GM18858 (cell line): ENCODE measurements at regions not wholly inside any gene's neighbourhood (a gene's known extent, or its start where the extent isn't known, plus 50 kb on each side); places are given as distances from the start of the nearest gene placed in this dataset.

Experiments
- ATAC-seq: cut with Tn5 transposase; IDR thresholded peaks from one replicate; pipeline ENCODE4 v1.9.1; 2021; ENCODE audit not compliant: unreplicated experiment

- no peak for ATAC-seq
Measured at GRCh38 chr2:103942199-103942598, 911.7 kb upstream of the POU3F3 start.

- ATAC-seq = no peak
Measured at GRCh38 chr2:103945083-103945482, 908.8 kb upstream of the POU3F3 start.

- peak; percentile 61 for ATAC-seq
Measured at GRCh38 chr2:103959174-103960128, 894.5 kb upstream of the POU3F3 start.

- ATAC-seq = no peak
Measured at GRCh38 chr2:103960129-103960513, 893.8 kb upstream of the POU3F3 start.

DNA sequence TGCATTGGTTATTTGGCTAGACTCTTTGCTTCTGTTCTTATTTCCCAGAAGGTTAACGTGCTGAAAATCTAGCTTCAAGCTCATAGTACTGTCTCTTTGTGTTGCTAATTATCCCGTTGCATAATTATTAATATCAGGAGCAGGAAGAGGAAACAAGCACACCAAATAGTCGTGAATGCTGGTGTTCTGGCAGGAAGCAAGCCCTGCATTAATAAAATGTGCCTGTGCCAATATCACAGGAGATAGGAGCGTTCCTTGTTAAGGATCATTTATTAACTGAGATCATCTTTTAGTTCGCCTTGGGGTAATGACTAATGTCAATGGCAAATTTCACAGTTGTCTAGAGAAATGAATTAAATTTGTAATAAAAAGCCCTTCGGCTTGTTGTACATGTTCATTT is 893.0 kb upstream of the POU3F3 start:
- ATAC-seq = no peak

DNA sequence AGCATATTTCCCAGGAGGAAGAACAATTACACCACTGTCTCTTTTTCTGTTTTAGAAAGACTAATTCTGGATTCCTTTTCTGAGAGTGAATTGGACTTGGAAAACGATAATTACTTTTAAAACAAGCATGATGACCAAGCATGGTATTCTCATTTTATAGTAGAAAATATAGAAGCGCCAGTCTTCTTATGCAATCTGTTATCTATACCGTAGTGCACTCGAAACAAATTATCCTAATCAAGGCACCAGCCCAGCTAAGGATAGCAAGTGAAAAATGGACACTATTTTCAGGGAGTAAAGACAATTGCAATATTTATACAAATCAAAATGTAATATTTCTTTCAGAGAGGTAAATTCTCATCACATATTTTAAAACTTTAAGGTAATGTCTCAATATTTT is 892.1 kb upstream of the POU3F3 start:
- no peak for ATAC-seq

DNA sequence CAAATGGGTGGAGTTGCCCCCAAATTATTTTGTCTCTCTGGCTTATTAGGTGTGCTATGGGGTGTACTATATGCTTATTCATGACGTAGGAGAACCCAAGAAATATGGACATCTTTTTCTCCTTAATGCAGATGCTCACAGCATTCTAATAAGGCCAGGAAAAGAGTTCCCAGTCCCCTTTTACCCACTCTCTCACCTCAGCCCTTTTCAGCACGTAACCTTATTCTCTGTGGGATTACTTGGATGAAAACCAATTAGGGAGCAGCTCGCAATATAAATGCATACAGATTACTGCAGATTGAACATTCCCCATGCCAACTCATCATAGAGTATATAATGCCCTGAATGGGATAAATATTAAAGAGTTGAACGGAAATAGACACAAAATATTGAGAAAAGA is 891.2 kb upstream of the POU3F3 start:
- no peak for ATAC-seq

GRCh38 chr2:103963146-103963725 is 890.7 kb upstream of the POU3F3 start:
- no peak for ATAC-seq

DNA sequence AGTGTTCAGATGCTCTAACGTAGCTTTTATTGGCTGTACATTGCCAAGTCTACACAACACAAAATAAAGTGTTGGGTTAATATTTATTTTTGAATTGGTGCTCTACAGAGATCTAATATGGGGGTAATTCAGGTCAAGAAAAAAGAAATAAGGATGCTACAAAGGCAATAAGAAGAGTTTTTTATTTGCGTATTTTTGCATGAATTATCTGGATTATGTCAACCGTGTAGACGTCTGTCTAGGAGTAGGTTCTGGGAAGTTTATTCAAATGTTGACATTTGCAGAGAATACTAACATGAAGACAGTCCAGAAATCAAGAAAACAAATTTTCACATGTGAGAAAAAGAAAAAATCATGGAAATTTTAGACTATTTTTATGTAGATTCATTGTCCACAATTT is 876.7 kb upstream of the POU3F3 start:
- no peak for ATAC-seq

DNA sequence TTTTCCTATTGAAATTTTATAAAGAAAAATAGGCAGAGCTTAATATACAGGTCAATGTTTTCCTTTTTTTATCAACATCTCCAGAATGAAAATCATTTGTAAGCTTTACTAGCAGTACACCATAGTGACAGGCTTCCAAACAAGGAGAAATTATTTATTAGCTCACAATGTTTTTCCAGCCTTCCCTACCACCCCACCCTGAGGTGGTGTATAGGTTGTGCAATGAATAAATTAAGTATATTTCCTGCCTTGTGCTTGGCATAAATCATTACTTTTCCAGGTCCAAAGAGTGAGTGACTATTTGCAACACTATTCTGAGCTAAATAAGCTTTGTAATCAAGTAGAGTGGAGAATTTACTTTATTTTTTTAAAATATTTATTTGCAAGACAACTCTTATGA is 876.2 kb upstream of the POU3F3 start:
- ATAC-seq = no peak

DNA sequence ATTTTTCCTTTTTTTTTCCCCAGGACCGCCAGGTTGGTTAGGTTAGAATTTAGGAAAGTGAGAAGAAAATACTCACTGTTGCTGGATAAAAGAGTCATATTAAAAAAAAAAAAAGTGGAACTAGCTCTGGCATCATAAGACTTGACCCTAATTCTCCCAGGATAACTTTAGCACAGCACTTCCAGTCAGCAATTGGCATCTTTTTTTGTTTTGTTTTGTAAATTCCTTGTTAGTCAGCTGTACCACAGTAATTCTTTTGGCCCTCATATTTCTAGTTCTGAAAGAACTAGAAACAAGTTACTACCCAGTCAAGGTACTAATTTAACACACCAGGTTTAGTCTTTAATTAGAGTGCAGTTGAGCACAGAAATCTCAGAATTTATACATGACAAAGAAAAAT is 873.5 kb upstream of the POU3F3 start:
- ATAC-seq = no peak

DNA sequence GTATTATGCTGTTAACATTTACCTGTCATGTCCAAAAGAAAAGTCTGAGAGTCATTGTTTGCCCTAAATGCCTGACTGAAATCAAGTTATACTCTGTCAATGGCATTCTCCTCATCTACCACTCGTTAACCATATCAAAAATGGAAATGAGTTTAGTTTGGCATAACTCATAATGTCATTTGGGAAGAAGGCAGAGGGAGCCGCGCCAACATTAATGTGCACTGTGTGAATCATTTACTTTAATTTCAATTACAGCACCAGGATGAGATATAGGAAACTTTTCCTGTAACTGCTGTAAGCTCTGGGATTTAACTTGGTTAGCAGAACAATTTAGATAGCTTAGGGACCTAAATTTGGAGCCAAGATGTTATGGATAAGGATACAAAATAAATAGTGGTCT is 871.2 kb upstream of the POU3F3 start:
- no peak for ATAC-seq

GRCh38 chr2:103986001-103986400 is 867.9 kb upstream of the POU3F3 start:
- ATAC-seq = no peak

GRCh38 chr2:103991591-103991990 is 862.3 kb upstream of the POU3F3 start:
- no peak for ATAC-seq

GRCh38 chr2:104004821-104005220 is 849.1 kb upstream of the POU3F3 start:
- ATAC-seq = no peak

- no peak for ATAC-seq
Measured at GRCh38 chr2:104016801-104017200, 837.1 kb upstream of the POU3F3 start.

DNA sequence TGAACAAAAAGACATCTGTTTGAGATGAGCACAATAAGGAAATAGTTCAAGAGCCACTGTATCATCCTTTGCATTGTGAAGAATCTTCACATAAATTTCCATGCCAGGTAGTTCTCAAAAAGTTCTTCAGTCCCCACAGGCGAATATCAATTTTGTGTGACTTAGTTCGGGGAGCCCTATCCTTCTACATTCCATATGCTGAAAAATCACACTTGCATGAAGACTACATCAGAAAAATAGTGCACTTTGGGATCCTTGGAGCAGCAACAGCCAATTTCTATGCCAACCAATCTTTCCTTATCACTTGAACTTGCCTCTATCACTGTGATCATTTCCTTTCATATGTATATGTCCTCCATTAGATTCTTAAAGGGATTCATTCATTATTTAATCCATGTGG is 830.6 kb upstream of the POU3F3 start:
- no peak for ATAC-seq

DNA sequence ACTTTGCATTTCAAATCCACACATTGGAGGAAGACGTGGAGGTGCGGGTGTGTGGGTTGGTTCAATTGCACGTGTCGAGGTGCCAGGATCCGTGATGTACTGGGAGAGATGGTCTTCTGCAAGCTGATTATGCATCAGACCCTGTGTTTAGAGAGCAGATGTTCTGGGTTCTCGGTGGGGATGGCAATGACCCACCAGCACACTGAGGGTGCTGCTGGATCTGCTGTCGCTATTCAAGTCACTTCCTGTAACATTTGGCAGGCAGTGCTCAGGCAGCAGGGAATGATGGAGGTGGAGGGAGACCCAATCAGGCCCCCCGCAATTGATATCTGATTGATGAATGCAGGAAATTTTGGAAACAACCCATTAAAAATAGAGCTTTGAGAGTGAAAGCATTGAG is 830.1 kb upstream of the POU3F3 start:
- no peak for ATAC-seq

- ATAC-seq = no peak
Measured at GRCh38 chr2:104025295-104025694, 828.6 kb upstream of the POU3F3 start.

DNA sequence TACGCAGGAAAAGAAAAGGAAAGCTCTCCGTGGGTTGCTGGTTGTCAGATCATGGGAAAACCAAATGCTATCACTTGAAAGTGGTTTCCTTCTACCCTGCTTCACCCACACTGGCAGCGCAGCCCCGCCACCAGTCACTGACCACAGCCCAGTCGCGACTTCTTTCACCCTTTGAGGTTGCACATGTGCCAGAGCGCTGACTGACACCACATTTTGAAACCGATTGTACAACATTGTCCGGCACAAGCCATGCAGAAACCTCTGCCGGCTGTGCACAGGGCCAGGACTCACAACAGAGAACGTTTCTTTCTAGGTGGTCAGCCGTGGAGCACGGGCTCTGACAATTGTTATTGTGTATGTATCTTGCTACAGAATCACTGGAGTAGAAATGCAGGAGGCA is 827.2 kb upstream of the POU3F3 start:
- no peak for ATAC-seq

DNA sequence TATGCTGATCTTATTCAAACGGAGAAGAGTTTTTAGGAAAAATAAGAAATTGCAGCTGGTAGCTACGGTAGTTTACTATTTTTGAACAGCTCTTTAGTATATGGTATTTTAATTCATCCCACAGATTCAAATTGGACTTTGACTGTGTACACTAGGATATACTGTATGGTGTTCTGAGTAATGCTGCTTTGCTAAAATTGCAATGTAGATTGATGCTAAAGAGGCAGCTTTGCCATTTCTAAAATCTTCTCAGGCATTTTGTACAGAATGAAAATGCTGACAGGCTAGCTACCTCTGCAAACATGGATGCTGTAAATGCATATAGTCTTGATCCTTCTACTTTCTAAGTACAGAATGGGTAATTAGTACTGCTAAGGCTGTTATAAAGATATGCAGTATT is 826.6 kb upstream of the POU3F3 start:
- no peak for ATAC-seq

DNA sequence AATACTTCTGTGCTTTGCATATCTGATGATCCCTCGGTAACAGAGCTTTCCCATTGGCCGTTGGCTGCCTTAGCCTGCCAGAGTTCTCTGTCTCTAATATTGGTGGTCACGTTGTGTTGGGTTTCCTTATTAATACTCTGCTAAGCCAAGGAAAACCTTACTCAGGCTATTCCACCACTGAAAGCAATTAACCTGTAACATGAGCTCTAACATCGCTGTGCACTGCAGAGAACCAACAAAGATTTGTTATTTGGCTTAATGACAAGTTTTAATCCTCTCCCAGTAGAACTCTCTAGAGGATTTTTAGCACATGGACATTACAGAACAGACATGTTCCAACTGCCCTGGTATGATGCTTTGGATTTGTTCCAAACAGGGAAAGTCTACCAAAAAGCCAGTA is 825.9 kb upstream of the POU3F3 start:
- no peak for ATAC-seq

DNA sequence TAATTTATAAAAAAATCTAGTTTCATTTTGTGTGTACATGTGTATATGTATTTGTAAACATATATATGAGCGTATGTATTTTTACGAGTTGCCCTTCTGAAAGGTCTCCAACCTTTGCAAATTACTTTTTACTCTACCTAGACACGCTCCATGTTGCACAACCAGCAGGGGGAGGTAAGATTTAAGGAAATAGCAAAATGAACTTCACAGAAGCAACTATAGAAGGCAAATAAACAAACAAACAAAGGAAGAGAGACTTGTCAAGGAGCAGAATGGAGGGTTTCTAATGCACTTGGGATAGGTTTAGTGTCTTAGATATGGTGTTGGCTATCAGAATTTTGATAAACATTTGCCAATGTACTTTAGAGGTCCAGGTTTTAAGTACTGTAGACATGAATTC is 820.5 kb upstream of the POU3F3 start:
- ATAC-seq = no peak
